ENCODE measurements at regions not wholly inside any gene's neighbourhood (a gene's known extent, or its start where the extent isn't known, plus 50 kb on each side); places are given as distances from the start of the nearest gene placed in this dataset.

- TF ChIP-seq, protein P1, sequence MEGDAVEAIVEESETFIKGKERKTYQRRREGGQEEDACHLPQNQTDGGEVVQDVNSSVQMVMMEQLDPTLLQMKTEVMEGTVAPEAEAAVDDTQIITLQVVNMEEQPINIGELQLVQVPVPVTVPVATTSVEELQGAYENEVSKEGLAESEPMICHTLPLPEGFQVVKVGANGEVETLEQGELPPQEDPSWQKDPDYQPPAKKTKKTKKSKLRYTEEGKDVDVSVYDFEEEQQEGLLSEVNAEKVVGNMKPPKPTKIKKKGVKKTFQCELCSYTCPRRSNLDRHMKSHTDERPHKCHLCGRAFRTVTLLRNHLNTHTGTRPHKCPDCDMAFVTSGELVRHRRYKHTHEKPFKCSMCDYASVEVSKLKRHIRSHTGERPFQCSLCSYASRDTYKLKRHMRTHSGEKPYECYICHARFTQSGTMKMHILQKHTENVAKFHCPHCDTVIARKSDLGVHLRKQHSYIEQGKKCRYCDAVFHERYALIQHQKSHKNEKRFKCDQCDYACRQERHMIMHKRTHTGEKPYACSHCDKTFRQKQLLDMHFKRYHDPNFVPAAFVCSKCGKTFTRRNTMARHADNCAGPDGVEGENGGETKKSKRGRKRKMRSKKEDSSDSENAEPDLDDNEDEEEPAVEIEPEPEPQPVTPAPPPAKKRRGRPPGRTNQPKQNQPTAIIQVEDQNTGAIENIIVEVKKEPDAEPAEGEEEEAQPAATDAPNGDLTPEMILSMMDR (IDR thresholded peaks at IDR 0.05; ENCODE audit: control extremely low read depth, extremely low read depth, low read depth, missing control alignments) = no peak
- ChIA-PET CTCF (interaction anchor here (1.4 kb wide), 1 partner anchor 11 kb away, joined by 4 read pairs; no protein-coding TSS in a partner anchor), POLR2A (no interaction called here)
- no peak for DNase-seq (ENCODE audit: extremely low spot score)
Measured at GRCh38 chr10:84603971-84604370, 275.6 kb downstream of the CCSER2 start.

DNA sequence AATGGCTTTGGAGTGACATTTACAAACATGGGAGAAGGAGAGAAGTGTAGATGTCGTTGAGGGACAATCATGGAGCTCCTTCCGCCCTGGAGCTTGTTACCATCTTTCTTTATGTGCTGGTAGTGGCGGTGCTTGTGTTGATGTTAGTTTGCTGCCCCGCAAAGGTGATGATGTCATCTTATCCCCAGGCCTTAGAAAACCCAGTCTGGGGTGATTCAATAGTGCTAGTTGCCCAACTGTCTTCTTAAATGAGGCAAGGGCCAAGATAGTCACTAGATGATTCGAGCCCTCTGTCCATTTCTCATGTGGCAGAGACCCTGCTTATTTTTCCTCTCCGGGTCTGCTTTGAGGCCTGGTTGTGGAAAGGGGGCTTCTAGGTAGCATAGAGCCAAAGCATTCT, 277.4 kb downstream of the CCSER2 start:
- DNase-seq (ENCODE audit: extremely low spot score) = no peak
- ChIA-PET POLR2A (no interaction called here), CTCF (interaction anchor here (1.9 kb wide), 1 partner anchor 9 kb away, joined by 5 read pairs; no protein-coding TSS in a partner anchor)

GRCh38 chr10:84606428-84606827, 278.0 kb downstream of the CCSER2 start:
- ChIA-PET POLR2A (no interaction called here), CTCF (interaction anchor here (1.9 kb wide), 1 partner anchor 10 kb away, joined by 5 read pairs; no protein-coding TSS in a partner anchor)
- TF ChIP-seq, protein P1 (IDR thresholded peaks at IDR 0.05; ENCODE audit: control extremely low read depth, extremely low read depth, low read depth, missing control alignments) = no peak
- no peak for DNase-seq (ENCODE audit: extremely low spot score)

More for the DNA sequence above, 277.4 kb downstream of the CCSER2 start:
- TF ChIP-seq, protein P1 (IDR thresholded peaks at IDR 0.05; ENCODE audit: control extremely low read depth, extremely low read depth, low read depth, missing control alignments) = no peak

DNA sequence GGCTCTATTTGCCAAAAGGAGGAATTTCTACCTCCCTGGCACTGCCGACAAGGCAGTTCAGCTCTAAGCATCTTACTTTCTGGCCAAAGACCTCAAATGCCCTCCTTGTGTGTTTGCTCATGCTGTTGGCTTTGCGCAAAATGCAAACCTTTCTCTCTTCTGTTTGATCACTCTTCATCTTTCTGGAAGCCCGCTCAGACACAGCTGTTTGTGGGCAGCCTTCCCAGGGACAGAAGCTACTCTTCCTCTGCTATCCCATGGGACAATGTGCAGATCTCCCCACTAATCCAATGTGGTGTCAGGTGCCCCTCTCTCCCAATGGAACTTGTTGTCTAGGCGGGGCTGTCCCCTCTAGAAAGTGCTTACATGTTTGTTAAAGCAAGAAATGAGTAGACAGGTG, 278.7 kb downstream of the CCSER2 start:
- CTCF ChIA-PET = no interaction called here
- TF ChIP-seq, protein P1 (IDR thresholded peaks at IDR 0.05; ENCODE audit: control extremely low read depth, extremely low read depth, low read depth, missing control alignments) = no peak
- DNase-seq (ENCODE audit: extremely low spot score) = no peak
- POLR2A ChIA-PET = no interaction called here

DNA sequence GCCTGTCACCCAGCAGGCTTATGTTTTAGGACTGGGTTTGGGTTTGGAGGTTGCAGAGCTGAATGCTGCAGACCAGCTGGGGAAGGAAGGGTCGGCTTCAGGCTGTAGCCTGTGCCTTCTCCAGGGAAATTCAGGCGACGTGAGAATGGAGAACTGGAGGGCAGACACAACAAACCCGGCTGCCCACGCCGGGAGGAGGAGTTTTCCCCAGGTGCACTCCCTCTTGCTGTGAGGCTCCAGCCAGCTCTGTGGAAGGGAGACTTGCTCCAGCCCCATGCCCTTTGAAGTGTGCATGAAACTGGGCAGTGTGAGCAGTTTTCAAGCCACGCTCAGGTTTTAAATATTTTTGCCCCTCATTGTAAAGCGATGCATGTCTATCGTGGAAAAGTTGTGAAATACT, 279.1 kb downstream of the CCSER2 start:
- CTCF ChIA-PET = no interaction called here
- TF ChIP-seq, protein P1 (IDR thresholded peaks at IDR 0.05; ENCODE audit: control extremely low read depth, extremely low read depth, low read depth, missing control alignments) = no peak

DNA sequence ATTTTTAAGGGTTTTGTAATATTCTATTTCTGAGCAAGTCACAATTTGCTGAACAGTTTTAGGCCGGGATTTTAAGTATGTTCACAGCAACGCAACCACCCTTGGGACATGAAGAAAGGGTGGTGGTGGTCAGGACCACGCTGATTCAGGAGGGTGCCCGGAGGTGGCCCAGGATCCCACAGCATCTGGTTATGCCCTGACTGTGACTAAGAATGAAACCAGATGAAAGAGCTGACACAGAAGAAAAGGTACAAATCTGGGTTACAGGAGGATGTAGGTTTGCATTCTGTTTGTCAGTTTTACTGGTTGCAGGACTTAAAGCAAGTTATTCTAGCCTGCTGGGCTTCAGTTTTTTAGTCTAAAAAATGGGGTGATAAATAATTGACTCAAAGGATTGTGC, 279.7 kb downstream of the CCSER2 start:
- TF ChIP-seq, protein P1 (IDR thresholded peaks at IDR 0.05; ENCODE audit: control extremely low read depth, extremely low read depth, low read depth, missing control alignments) = no peak
- POLR2A ChIA-PET = no interaction called here
- CTCF ChIA-PET = no interaction called here
- DNase-seq (ENCODE audit: extremely low spot score) = no peak

More for the DNA sequence above, 279.1 kb downstream of the CCSER2 start:
- POLR2A ChIA-PET = no interaction called here
- DNase-seq (ENCODE audit: extremely low spot score) = no peak

All from GM10248 (cell line).